HG02973 (cell line): ENCODE measurements at regions not wholly inside any gene's neighbourhood (a gene's known extent, or its start where the extent isn't known, plus 50 kb on each side); places are given as distances from the start of the nearest gene placed in this dataset.

ENCODE experiments used
- ATAC-seq: cut with Tn5 transposase; IDR thresholded peaks from one replicate; pipeline ENCODE4 v1.9.1; 2021; ENCODE audit warnings: moderate library complexity; ENCODE audit not compliant: unreplicated experiment

GRCh38 chr14:76929927-76930326, 98.6 kb downstream of the IRF2BPL start:
- no peak for ATAC-seq

GRCh38 chr14:76927971-76928700, 100.4 kb downstream of the IRF2BPL start:
- ATAC-seq = no peak

- ATAC-seq = no peak
These were observed 100.5 kb downstream of the LRRC74A start for GRCh38 chr14:76926521-76927251.

GRCh38 chr14:76925097-76925441, 98.9 kb downstream of the LRRC74A start:
- ATAC-seq = no peak

DNA sequence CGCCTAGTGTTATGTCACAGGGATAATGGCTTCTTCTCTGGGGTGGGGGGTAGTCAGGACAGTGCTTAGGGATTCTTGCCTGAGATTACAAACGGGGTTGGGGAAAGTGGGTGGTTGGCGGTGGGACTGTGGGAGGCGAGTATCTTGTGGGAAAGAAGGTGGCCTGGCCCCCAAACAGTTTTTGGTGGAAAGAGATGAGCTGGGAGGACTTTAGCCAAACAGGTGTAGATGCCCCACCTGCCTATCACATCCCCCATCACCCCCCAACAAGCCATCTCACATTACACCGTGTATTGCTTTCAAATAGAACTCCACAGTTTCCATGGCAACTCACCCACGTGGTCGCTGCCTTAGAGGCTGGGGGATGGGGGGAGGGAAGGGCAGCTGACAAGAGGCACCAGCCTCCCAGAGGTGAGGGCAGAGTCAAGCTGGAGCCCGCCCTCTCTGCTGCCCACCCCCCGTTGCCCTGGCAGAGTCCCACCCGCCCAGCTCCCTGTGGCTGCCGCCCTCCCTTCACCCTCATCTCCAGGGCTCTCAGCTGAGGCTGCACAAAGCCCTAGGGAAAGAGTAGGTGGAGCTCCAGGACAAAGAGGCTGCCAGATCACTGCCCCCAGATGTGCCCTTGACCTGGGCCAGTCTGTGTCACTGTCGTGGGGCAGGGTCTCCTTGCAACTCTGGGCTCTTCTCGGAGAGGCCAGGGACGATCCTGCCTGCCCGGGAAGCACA, 98.3 kb downstream of the LRRC74A start:
- no peak for ATAC-seq

GRCh38 chr14:76923431-76924370, 97.5 kb downstream of the LRRC74A start:
- no peak for ATAC-seq

DNA sequence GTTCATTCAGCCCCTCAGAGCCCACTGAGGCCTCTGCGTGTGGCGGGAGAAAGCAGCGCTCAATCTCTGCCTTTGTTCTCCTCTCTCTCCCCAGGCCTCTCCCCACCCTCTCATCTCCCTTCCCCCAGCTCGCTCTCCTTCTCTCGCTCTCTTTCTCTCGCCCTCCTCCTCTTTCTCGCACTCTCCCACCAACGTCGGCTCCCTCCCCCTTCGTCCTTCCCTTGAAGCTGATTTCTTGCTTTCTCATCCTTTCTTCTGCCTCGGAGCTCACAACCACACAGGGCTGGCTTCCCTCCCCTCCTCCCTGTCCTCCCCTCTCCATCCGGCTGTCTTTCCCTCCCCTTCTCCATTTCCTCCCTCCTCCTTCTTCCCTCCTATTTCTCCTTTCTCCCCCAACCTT, 96.4 kb downstream of the LRRC74A start:
- no peak for ATAC-seq

- ATAC-seq = no peak
These were observed 95.9 kb downstream of the LRRC74A start for GRCh38 chr14:76922092-76922491.

- ATAC-seq = no peak
These were observed 94.8 kb downstream of the LRRC74A start for GRCh38 chr14:76921088-76921399.

GRCh38 chr14:76920331-76921087, 94.3 kb downstream of the LRRC74A start:
- ATAC-seq = no peak

- no peak for ATAC-seq
These were observed 93.5 kb downstream of the LRRC74A start for GRCh38 chr14:76919431-76920330.
